HG03135 (cell line): ENCODE measurements at regions not wholly inside any gene's neighbourhood (a gene's known extent, or its start where the extent isn't known, plus 50 kb on each side); places are given as distances from the start of the nearest gene placed in this dataset.

Experiments used
- ATAC-seq: cut with Tn5 transposase; IDR thresholded peaks from one replicate; pipeline ENCODE4 v1.9.1; 2021; ENCODE audit warnings: mild to moderate bottlenecking, moderate library complexity; ENCODE audit not compliant: unreplicated experiment

DNA sequence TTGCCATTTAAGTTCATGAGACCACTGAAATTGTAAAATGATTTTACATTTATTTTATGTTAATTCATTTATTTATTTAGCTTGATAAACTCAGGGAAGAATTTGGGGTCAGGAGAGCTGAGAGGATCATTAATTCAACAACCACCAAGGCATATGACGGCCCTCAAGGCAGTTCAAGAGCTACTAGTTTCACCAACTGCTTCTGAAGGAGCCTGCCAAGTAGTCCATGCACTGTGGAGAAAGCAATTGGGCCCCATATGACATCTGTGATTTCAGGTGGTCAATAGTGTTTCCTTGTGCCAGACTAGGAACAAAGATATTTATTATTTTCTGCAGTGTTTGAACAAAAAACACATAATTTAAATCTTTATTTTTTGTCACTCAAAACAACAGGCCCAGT lies 236.4 kb downstream of the CASP12 start:
- ATAC-seq: no peak

GRCh38 chr11:104661471-104661870 lies 236.8 kb downstream of the CASP12 start:
- ATAC-seq: no peak

GRCh38 chr11:104658177-104658576 lies 240.1 kb downstream of the CASP12 start:
- no peak for ATAC-seq

GRCh38 chr11:104657083-104657482 lies 241.2 kb downstream of the CASP12 start:
- ATAC-seq: no peak

GRCh38 chr11:104655066-104655465 lies 243.2 kb downstream of the CASP12 start:
- no peak for ATAC-seq

DNA sequence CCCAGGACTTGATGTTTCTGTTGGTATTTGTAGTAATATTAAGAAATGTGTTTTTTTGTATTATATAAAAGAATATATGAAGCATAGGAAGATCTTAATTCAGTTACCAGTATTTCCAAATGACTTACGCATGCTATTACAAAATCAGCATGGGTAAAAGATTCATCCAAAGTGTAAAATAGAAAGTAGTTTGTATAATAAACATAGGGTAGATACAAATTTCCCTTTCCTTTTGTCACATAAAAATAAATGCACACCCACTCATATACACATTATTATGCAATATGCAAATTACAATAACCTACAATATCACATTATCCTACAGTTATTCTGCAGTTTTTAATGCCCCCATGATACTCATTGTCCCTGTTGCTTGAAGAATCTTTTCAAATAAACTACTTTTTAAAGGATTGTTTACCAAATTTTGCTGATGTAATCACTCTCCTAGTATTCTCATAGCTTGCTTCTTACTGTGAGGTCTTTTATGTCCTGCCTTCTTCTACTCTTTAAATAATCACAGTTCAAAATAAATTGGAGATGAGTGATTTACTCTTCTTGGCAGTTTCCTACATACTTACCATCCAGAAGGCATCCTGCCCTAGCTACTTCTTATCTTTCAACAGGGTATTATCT lies 244.0 kb downstream of the CASP12 start:
- ATAC-seq: no peak

- no peak for ATAC-seq
Measured at GRCh38 chr11:104653407-104653806, 244.9 kb downstream of the CASP12 start.

GRCh38 chr11:104652996-104653395 lies 245.3 kb downstream of the CASP12 start:
- no peak for ATAC-seq

GRCh38 chr11:104650234-104650633 lies 248.0 kb downstream of the CASP12 start:
- ATAC-seq: no peak

DNA sequence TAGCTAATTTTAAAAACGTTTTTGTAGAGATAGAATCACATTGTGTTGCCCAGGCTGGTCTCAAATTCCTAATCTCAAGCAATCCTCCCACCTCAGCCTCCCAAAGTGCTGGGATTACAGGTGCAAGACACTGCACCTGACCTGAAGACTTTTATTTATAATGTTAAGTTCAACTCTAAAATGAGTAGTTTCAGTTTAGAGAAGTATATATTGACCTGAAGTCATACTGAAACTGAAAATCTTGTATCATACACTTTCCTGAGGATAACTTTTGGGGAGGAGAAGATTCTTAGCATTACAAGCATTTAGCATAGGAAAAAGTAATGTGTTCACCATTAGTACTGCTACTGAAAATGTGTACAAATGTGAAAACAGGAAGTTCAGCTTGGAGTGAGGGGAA lies 249.3 kb downstream of the CASP12 start:
- ATAC-seq: no peak

GRCh38 chr11:104645261-104646222 lies 252.7 kb downstream of the CASP12 start:
- ATAC-seq: no peak

- ATAC-seq: no peak
Measured at GRCh38 chr11:104637662-104638170, 260.5 kb downstream of the CASP12 start.

DNA sequence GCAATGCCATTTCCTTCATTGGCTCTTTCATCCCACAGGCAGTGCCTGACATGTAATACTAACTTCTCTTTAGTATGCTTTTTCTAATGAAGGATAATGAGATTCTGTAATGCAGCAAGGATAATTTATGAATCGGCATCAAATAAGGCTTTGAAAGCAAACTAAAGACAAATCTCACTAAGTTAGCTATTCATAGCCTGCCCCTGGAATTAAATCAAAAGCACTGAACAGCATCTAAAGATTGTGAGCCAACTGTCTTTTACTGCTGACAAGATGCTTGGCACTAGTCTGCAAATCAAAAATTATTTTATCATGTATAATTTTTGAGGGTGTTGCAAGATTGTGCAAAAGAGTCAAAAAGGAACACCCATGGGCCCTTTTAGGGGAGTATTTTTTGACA lies 265.0 kb downstream of the CASP12 start:
- ATAC-seq: no peak

DNA sequence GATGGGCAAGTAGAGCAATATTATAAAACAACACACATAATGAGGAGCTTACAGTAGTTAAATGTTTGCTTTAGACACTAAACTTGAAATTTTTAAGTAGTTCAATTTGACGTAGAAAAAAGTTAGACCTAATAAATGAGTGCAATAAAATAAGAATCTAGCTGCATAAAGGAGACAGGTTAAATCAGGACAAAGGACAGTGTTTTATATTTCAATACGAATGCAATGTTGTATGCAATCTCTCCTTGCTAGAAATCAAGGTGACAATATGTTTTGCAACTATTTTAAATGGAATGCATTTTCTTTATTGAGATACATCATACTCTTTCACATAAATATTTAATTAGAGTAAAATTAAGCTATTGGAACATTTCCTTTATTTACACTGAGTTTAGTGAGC lies 267.9 kb downstream of the CASP12 start:
- no peak for ATAC-seq

GRCh38 chr11:104625246-104625645 lies 273.0 kb downstream of the CASP12 start:
- no peak for ATAC-seq

- no peak for ATAC-seq
Measured at GRCh38 chr11:104624021-104624420, 274.2 kb downstream of the CASP12 start.

GRCh38 chr11:104623518-104623917 lies 274.7 kb downstream of the CASP12 start:
- no peak for ATAC-seq

- no peak for ATAC-seq
Measured at GRCh38 chr11:104620991-104621390, 277.3 kb downstream of the CASP12 start.

DNA sequence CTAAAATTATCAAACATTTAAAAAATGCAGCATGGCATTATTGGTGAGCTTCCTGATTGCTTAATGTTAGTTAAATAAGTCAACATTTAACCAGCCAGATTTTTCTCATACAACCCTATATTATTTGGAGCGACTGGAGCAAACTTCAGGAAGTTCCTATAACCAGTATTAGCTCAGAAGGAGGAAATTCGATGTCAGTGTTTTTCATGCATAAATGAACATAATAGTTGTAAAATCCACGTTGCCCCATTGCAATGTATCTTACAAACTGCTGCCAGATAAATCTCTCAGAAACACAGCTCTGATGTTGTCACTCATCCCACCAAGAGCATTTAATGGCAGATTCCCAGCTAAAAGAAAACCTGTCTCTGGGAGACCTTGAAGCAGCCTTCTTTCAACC lies 278.5 kb downstream of the CASP12 start:
- ATAC-seq: no peak

- no peak for ATAC-seq
Measured at GRCh38 chr11:104618954-104619353, 279.3 kb downstream of the CASP12 start.

DNA sequence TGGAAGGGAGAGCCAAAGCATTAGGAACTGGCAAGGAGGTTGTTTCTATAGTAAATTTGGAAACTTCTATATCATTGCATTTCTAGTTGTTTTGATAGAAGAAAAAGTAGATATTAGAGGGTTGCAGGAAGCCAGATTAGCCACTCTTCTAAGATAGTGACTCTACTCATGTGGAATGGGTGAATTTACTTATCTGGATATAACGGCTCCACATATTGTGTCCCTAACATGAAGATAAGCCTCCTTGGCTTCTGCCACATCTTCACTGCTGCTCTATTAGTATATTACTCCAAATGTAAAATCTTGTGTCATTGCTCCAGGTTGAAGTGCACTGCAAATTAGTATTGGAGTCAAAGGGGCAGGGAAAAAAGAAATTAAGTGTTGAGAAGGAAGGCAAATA lies 283.3 kb downstream of the CASP12 start:
- no peak for ATAC-seq

GRCh38 chr11:104614117-104614680 lies 284.1 kb downstream of the CASP12 start:
- no peak for ATAC-seq
